ENCODE measurements at regions not wholly inside any gene's neighbourhood (a gene's known extent, or its start where the extent isn't known, plus 50 kb on each side); places are given as distances from the start of the nearest gene placed in this dataset.

DNA sequence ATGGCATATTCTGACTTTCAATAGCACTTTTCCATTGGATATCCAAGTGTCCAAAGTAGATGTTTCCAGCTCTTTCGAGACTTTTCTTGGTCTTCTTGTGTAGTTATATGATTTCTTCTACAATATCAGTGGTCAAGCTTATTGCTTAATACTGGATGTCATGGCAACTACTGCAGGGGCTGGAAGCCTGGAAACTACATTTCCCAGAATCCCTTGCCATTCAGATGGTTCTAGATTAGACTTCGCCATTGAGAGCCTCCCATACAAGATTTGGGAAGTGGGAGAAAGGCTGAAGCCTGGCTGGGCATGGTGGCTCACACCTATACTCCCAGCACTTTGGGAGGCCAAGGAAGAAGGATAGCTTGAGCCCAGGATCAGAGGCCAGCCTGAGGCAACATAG lies 153.6 kb downstream of the C16orf95 start:
- Histone ChIP-seq H3K9me3 (no peaks in the 10 kb centered on the region), H3K36me3 (no peaks in the 10 kb centered on the region), H3K4me1 (no peaks in the 10 kb centered on the region), H3K27me3 (no peaks in the 10 kb centered on the region), H3K27ac (no peak overlapping the region), H3K4me3 (no peak overlapping the region)
- intact Hi-C loops (cut with DNase I): no loop called here
- ATAC-seq (no peak), DNase-seq (no peak)
- TF ChIP-seq, protein P1, sequence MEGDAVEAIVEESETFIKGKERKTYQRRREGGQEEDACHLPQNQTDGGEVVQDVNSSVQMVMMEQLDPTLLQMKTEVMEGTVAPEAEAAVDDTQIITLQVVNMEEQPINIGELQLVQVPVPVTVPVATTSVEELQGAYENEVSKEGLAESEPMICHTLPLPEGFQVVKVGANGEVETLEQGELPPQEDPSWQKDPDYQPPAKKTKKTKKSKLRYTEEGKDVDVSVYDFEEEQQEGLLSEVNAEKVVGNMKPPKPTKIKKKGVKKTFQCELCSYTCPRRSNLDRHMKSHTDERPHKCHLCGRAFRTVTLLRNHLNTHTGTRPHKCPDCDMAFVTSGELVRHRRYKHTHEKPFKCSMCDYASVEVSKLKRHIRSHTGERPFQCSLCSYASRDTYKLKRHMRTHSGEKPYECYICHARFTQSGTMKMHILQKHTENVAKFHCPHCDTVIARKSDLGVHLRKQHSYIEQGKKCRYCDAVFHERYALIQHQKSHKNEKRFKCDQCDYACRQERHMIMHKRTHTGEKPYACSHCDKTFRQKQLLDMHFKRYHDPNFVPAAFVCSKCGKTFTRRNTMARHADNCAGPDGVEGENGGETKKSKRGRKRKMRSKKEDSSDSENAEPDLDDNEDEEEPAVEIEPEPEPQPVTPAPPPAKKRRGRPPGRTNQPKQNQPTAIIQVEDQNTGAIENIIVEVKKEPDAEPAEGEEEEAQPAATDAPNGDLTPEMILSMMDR (IDR thresholded peaks at IDR 0.05): no peak

DNA sequence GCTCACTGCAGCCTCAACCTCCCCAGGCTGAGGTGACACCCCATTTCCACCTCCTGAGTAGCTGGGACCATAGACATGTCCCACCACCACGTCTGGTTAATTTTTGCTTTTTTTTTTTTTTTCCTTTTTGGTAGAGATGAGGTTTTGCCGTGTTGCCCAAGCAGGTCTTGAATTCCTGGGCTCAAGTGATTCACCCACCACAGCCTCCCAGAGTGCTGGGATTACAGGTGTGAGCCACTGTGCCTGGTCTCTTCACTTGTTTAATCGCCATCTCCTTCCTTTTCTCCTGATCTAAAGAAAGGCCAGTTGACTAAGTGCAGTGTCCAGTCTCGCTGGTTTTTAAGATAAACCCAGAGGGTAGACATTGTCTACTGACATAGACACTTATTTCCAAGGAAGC lies 152.0 kb downstream of the C16orf95 start:
- no peaks in the 10 kb centered on the region for H3K4me1 ChIP-seq
- H3K4me3 ChIP-seq: no peak overlapping the region
- no peaks in the 10 kb centered on the region for H3K27me3 ChIP-seq
- H3K27ac ChIP-seq: no peak overlapping the region
- H3K9me3 ChIP-seq: no peaks in the 10 kb centered on the region
- DNase-seq (no peak), ATAC-seq (no peak)
- TF ChIP-seq, protein P1 (IDR thresholded peaks at IDR 0.05): no peak
- intact Hi-C loops (cut with DNase I): no loop called here
- H3K36me3 ChIP-seq: no peaks in the 10 kb centered on the region

DNA sequence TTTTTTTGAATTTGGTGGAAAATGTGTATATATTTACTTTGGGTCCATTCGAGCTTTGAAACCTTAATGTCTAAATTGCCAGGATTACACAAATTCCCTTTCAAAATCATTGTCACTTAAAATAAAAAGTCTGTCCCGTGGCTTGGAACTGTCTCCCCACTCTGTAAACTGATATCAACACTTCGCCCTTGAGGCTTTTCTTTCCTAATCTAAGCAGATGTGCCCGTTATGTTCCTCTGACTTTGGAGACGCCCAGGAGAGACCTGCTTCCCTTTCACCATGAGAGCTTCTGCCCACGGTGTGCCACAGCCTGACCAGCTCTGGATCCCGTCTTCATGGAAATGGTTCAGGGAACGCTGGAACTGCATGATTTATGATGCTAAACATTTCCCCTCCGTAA lies 151.3 kb downstream of the C16orf95 start:
- intact Hi-C loops (cut with DNase I): no loop called here
- Histone ChIP-seq H3K4me1 (no peaks in the 10 kb centered on the region), H3K4me3 (no peak overlapping the region), H3K36me3 (no peaks in the 10 kb centered on the region), H3K27me3 (no peaks in the 10 kb centered on the region), H3K9me3 (no peaks in the 10 kb centered on the region), H3K27ac (no peak overlapping the region)
- TF ChIP-seq, protein P1 (IDR thresholded peaks at IDR 0.05): no peak
- DNase-seq (no peak), ATAC-seq (no peak)

GRCh38 chr16:87166321-87166720 lies 150.9 kb downstream of the C16orf95 start:
- Histone ChIP-seq H3K4me3 (no peak overlapping the region), H3K4me1 (no peaks in the 10 kb centered on the region), H3K27ac (no peak overlapping the region), H3K36me3 (no peaks in the 10 kb centered on the region), H3K9me3 (no peaks in the 10 kb centered on the region), H3K27me3 (no peaks in the 10 kb centered on the region)
- intact Hi-C loops (cut with DNase I): no loop called here
- DNase-seq (no peak), ATAC-seq (no peak)
- TF ChIP-seq, protein P1 (IDR thresholded peaks at IDR 0.05): no peak

- Histone ChIP-seq H3K9me3 (no peaks in the 10 kb centered on the region), H3K27ac (no peak overlapping the region), H3K4me3 (no peak overlapping the region), H3K4me1 (no peaks in the 10 kb centered on the region), H3K27me3 (no peaks in the 10 kb centered on the region), H3K36me3 (no peaks in the 10 kb centered on the region)
- intact Hi-C loops (cut with DNase I): no loop called here
- TF ChIP-seq, protein P1 (IDR thresholded peaks at IDR 0.05): no peak
- DNase-seq (no peak), ATAC-seq (no peak)
Measured at GRCh38 chr16:87166934-87167333, 150.3 kb downstream of the C16orf95 start.

DNA sequence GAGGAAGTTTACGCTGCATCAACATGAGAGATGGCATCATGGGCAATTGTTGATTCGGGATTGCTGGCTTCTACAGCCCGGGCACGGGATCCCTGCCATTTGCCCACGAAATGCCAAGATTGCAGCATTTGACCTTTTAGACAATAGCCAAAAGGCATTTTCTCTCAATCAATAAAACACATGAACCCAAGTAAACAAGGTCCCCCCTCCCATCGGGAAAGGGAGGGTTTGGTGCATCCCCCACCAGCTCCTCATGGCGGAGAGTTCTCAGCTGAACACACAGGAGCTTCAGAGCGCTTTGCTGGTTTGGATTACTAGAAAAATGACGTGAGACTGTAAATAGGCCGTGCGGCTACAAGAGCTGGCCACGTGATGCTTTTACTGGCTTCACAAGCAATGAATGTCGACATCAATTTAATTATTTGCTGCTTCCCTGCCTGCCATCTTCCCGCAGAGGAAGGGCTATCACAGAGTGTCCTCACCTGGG lies 147.6 kb downstream of the C16orf95 start:
- Histone ChIP-seq H3K27me3 (no peaks in the 10 kb centered on the region), H3K27ac (no peak overlapping the region), H3K4me3 (no peak overlapping the region), H3K4me1 (no peaks in the 10 kb centered on the region), H3K9me3 (no peaks in the 10 kb centered on the region), H3K36me3 (no peaks in the 10 kb centered on the region)
- intact Hi-C loops (cut with DNase I): no loop called here
- TF ChIP-seq, protein P1 (IDR thresholded peaks at IDR 0.05): no peak
- DNase-seq (no peak), ATAC-seq (no peak)

Data from upper lobe of right lung (tissue), 1 donor.